Ovary (tissue), 3 donors: ENCODE measurements at regions not wholly inside any gene's neighbourhood (a gene's known extent, or its start where the extent isn't known, plus 50 kb on each side); places are given as distances from the start of the nearest gene placed in this dataset.

Source experiments
- CTCF ChIP-seq, 3 donors: fragments of 450-650 bp in 2 of 3; fragments of 200-600 bp in 1 of 3; IDR thresholded peaks; one replicate each; pipeline versions ENCODE4 v1.5.1 to v1.8.0; 2016 to 2022; ENCODE audit warnings: antibody characterized with exemption in 3 of 3, mild to moderate bottlenecking in 1 of 3
- EP300 ChIP-seq: sonication (generic); formaldehyde crosslinking; IDR thresholded peaks from one replicate; pipeline ENCODE4 v1.6.1; 2017; ENCODE audit warnings: antibody characterized with exemption
- donor health status: DM: no; HTN: no; CAD: no.

- TF ChIP-seq CTCF (IDR thresholded peaks at IDR 0.05) (no peak), EP300 (no peak)
These were observed 294.6 kb upstream of the CLINT1 start for GRCh38 chr5:158153508-158153907.
